Liver (tissue), 8 donors: ENCODE measurements at regions not wholly inside any gene's neighbourhood (a gene's known extent, or its start where the extent isn't known, plus 50 kb on each side); places are given as distances from the start of the nearest gene placed in this dataset.
"Not testable (repeated sequence)": the region's sequence is repeated elsewhere in the genome, so short reads cannot be mapped to it uniquely, and the experiment has no call there.

Experiments
- DNase-seq: peaks from one replicate; pipeline ENCODE4 v3.0.0-alpha.2; 2017; ENCODE audit warnings: low spot score
- H3K27ac ChIP-seq, 2 donors: one replicate each; pipeline ENCODE4 v1.7.0; 2013; ENCODE audit warnings: inconsistent platforms in 2 of 2, low read length in 2 of 2, control low read depth in 1 of 2, low read depth in 1 of 2, mild to moderate bottlenecking in 1 of 2
- H3K27me3 ChIP-seq, 4 donors: one replicate each; pipeline versions ENCODE4 v1.6.1 to v1.7.0; 2013; ENCODE audit warnings: low read length in 3 of 4, inconsistent platforms in 1 of 4, mild to moderate bottlenecking in 1 of 4, moderate library complexity in 1 of 4; ENCODE audit not compliant: control insufficient read depth in 4 of 4, insufficient read depth in 4 of 4
- H3K36me3 ChIP-seq, 4 donors: one replicate each; pipeline versions ENCODE4 v1.6.1 to v1.7.0; 2013; ENCODE audit warnings: low read length in 3 of 4, mild to moderate bottlenecking in 3 of 4, low read depth in 1 of 4, moderate library complexity in 1 of 4; ENCODE audit not compliant: control insufficient read depth in 4 of 4, insufficient read depth in 3 of 4
- H3K4me1 ChIP-seq, 4 donors: one replicate each; pipeline versions ENCODE4 v1.6.1 to v1.7.0; 2013; ENCODE audit warnings: low read length in 3 of 4, mild to moderate bottlenecking in 3 of 4, moderate library complexity in 1 of 4; ENCODE audit not compliant: control insufficient read depth in 4 of 4, insufficient read depth in 4 of 4
- H3K4me3 ChIP-seq, 3 donors: one replicate each; pipeline versions ENCODE4 v1.6.1 to v1.7.0; 2013; ENCODE audit warnings: low read length in 3 of 3, control low read depth in 1 of 3, low read depth in 1 of 3, mild to moderate bottlenecking in 1 of 3
- H3K9ac ChIP-seq, 2 donors: one replicate each; pipeline ENCODE4 v1.7.0; 2013; ENCODE audit warnings: low read length in 2 of 2, mild to moderate bottlenecking in 2 of 2, moderate library complexity in 2 of 2, control low read depth in 1 of 2, low read depth in 1 of 2
- H3K9me3 ChIP-seq, 4 donors: one replicate each; pipeline versions ENCODE4 v1.6.1 to v1.7.0; 2013; ENCODE audit warnings: low read length in 3 of 4; ENCODE audit not compliant: control insufficient read depth in 4 of 4
- ATF3 ChIP-seq: IDR thresholded peaks from 2 replicates; pipeline ENCODE4 v1.6.1; 2016; ENCODE audit warnings: antibody characterized with exemption
- CTCF ChIP-seq: fragments of 150-350 bp; IDR thresholded peaks from 2 replicates; pipeline ENCODE4 v1.5.1; 2017; ENCODE audit warnings: improper control_type of control experiment, low read depth, low read length; ENCODE audit not compliant: missing input control
- FOXA1 ChIP-seq: IDR thresholded peaks from 2 replicates; pipeline ENCODE4 v1.6.1; 2016; ENCODE audit warnings: antibody characterized with exemption
- FOXA2 ChIP-seq: IDR thresholded peaks from 2 replicates; pipeline ENCODE4 v1.6.1; 2016; ENCODE audit warnings: antibody characterized with exemption
- HNF4A ChIP-seq, 2 donors: conservative IDR thresholded peaks; 2 replicates each; pipeline ENCODE4 v1.6.1; 2016; ENCODE audit warnings: antibody characterized with exemption in 2 of 2, mild to moderate bottlenecking in 2 of 2
- HNF4G ChIP-seq: IDR thresholded peaks from 2 replicates; pipeline ENCODE4 v1.6.1; 2016; ENCODE audit warnings: antibody characterized with exemption
- JUND ChIP-seq, 2 donors: IDR thresholded peaks; 2 replicates each; pipeline ENCODE4 v1.6.1; 2016; ENCODE audit warnings: antibody characterized with exemption in 2 of 2
- MAX ChIP-seq: IDR thresholded peaks from 2 replicates; pipeline ENCODE4 v1.6.1; 2016; ENCODE audit warnings: antibody characterized with exemption
- NR2F2 ChIP-seq: IDR thresholded peaks from 2 replicates; pipeline ENCODE4 v1.6.1; 2016; ENCODE audit warnings: antibody characterized with exemption
- RAD21 ChIP-seq, 2 donors: IDR thresholded peaks; 2 replicates each; pipeline ENCODE4 v1.6.1; 2016; ENCODE audit warnings: antibody characterized with exemption in 2 of 2, mild to moderate bottlenecking in 2 of 2
- REST ChIP-seq: IDR thresholded peaks from 2 replicates; pipeline ENCODE4 v1.6.1; 2016; ENCODE audit warnings: antibody characterized with exemption, mild to moderate bottlenecking
- RXRA ChIP-seq, 2 donors: IDR thresholded peaks; 2 replicates each; pipeline ENCODE4 v1.6.1; 2017 to 2018; ENCODE audit warnings: antibody characterized with exemption in 2 of 2, mild to moderate bottlenecking in 1 of 2
- SP1 ChIP-seq: IDR thresholded peaks from 2 replicates; pipeline ENCODE4 v1.6.1; 2018; ENCODE audit warnings: antibody characterized with exemption, mild to moderate bottlenecking
- TAF1 ChIP-seq: conservative IDR thresholded peaks from 2 replicates; pipeline ENCODE4 v1.6.1; 2016; ENCODE audit warnings: antibody characterized with exemption, mild to moderate bottlenecking
- YY1 ChIP-seq: IDR thresholded peaks from 2 replicates; pipeline ENCODE4 v1.6.1; 2016; ENCODE audit warnings: antibody characterized with exemption, mild to moderate bottlenecking
- ZBTB33 ChIP-seq: IDR thresholded peaks from 2 replicates; pipeline ENCODE4 v1.6.1; 2016; ENCODE audit warnings: antibody characterized with exemption
- WGBS: extraction: QIAGEN DNeasy Blood & Tissue Kit; methylation state at CpG from one replicate; pipeline ENCODE4 v1.1.7; 2013; 5-methylcytosine and 5-hydroxymethylcytosine counted together
- donor health status: healthy.
- donor health status: healthy.
- donor health status: healthy.
- donor health status: healthy.
- donor health status: healthy.

GRCh38 chr7:101146-102046 lies 91.0 kb upstream of the FAM20C start:
- H3K4me1 ChIP-seq: no peaks in the 10 kb centered on the region
- TF ChIP-seq HNF4G: no peak
- H3K9me3 ChIP-seq: no peaks in the 10 kb centered on the region
- no peaks in the 10 kb centered on the region for H3K36me3 ChIP-seq
- DNase-seq: no peak
- H3K9ac ChIP-seq: no peak overlapping the region
- WGBS: 88% methylated on average over 10 of the region's 10 CpGs
- H3K4me3 ChIP-seq: no peak overlapping the region
- no peaks in the 10 kb centered on the region for H3K27me3 ChIP-seq
- no peak overlapping the region for H3K27ac ChIP-seq

- Histone ChIP-seq H3K9me3 (no peaks in the 10 kb centered on the region), H3K4me3 (no peak overlapping the region), H3K27me3 (no peaks in the 10 kb centered on the region), H3K27ac (no peak overlapping the region), H3K36me3 (no peaks in the 10 kb centered on the region), H3K9ac (no peak overlapping the region), H3K4me1 (no peaks in the 10 kb centered on the region)
- TF ChIP-seq YY1 (no peak), REST (no peak), FOXA1 (no peak), NR2F2 (no peak), TAF1 (no peak), RAD21 (IDR thresholded peaks at IDR 0.05) (no peak), HNF4A (conservative IDR thresholded peaks at IDR 0.05) (no peak)
- 85% methylated on average over 13 of the region's 13 CpGs for WGBS
- DNase-seq: no peak
Observed at GRCh38 chr7:102047-102711, 90.2 kb upstream of the FAM20C start.

GRCh38 chr7:102721-103120 lies 89.7 kb upstream of the FAM20C start:
- WGBS: 78% methylated on average over 14 of the region's 14 CpGs
- Histone ChIP-seq H3K36me3 (no peaks in the 10 kb centered on the region), H3K27me3 (no peaks in the 10 kb centered on the region), H3K4me1 (no peaks in the 10 kb centered on the region), H3K9me3 (no peaks in the 10 kb centered on the region), H3K27ac (no peak overlapping the region), H3K9ac (no peak overlapping the region), H3K4me3 (no peak overlapping the region)
- no peak for DNase-seq
- TF ChIP-seq MAX: no peak
- no peak for TF ChIP-seq RXRA (IDR thresholded peaks at IDR 0.05)
- no peak for TF ChIP-seq FOXA1
- TF ChIP-seq HNF4G: no peak
- no peak for TF ChIP-seq HNF4A (conservative IDR thresholded peaks at IDR 0.05)
- TF ChIP-seq YY1: no peak
- no peak for TF ChIP-seq FOXA2
- no peak for TF ChIP-seq ZBTB33
- no peak for TF ChIP-seq CTCF
- TF ChIP-seq ATF3: no peak
- TF ChIP-seq SP1: no peak
- no peak for TF ChIP-seq TAF1
- TF ChIP-seq JUND (IDR thresholded peaks at IDR 0.05): no peak

- H3K9ac ChIP-seq, H3K4me3 ChIP-seq, H3K9me3 ChIP-seq, H3K27ac ChIP-seq, DNase-seq, H3K27me3 ChIP-seq, H3K4me1 ChIP-seq, H3K36me3 ChIP-seq: not testable (repeated sequence)
- 90% methylated on average over 6 of the region's 10 CpGs for WGBS
Observed at GRCh38 chr7:103981-104380, 88.4 kb upstream of the FAM20C start.
